Testis (tissue), 2 donors: ENCODE measurements at regions not wholly inside any gene's neighbourhood (a gene's known extent, or its start where the extent isn't known, plus 50 kb on each side); places are given as distances from the start of the nearest gene placed in this dataset.

Experiments used
- CTCF ChIP-seq, 3 experiments: fragments of 450-650 bp in 2 of 3; fragments of 200-600 bp in 1 of 3; sonication (generic) in 1 of 3; IDR thresholded peaks; one replicate each; pipeline ENCODE4 v1.5.1; 2016 to 2019; ENCODE audit warnings: antibody characterized with exemption in 3 of 3, mild to moderate bottlenecking in 2 of 3, moderate library complexity in 1 of 3
- POLR2A ChIP-seq: fragments of 450-650 bp; IDR thresholded peaks from one replicate; pipeline ENCODE4 v1.6.1; 2017; ENCODE audit warnings: antibody characterized with exemption, mild to moderate bottlenecking, moderate library complexity

DNA sequence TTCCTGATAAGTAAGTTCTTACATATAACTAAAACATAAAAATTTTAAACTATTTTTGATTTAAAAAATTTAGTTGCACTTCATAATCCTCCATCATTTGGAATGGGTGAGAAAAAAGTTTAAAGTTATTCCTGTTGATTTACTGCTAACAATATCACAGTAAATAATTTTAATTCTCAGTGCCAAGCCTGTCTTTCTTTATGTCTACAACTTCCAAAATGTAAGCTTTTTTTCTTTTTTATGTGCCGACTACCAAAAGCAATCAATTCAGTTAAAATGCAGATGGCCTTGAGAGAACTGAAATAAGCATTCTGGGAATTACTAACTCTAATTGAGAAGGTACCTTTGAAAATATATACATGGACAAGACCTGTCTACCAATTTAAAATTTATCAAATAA lies 1224.3 kb upstream of the B3GALT2 start:
- no peak for TF ChIP-seq CTCF (IDR thresholded peaks at IDR 0.05)
- no peak for TF ChIP-seq POLR2A
